BJ (cell line): ENCODE measurements at regions not wholly inside any gene's neighbourhood (a gene's known extent, or its start where the extent isn't known, plus 50 kb on each side); places are given as distances from the start of the nearest gene placed in this dataset.

ENCODE experiments used
- CTCF ChIA-PET: fragments of 350-600 bp; formaldehyde crosslinking; extraction: SDS; loops from one replicate; lab custom pipeline; 2021; ENCODE audit warnings: antibody characterized with exemption, inconsistent platforms; lab: Yijun Ruan, JAX
- POLR2A ChIA-PET: fragments of 300-600 bp; sonication (Branson Sonifier 250); formaldehyde crosslinking; extraction: SDS; loops from one replicate; lab custom pipeline; 2021; ENCODE audit warnings: antibody characterized with exemption; lab: Charles Lee
- DNase-seq: peaks from one replicate; pipeline ENCODE4 v3.0.0-alpha.2; 2011; ENCODE audit warnings: low read depth
- H3K27me3 ChIP-seq: 2 replicates; pipeline ENCODE4 v1.6.0; 2011; ENCODE audit warnings: low read length; ENCODE audit not compliant: control insufficient read depth, insufficient read depth
- H3K36me3 ChIP-seq: 2 replicates; pipeline ENCODE4 v1.5.1; 2011; ENCODE audit warnings: low read length; ENCODE audit not compliant: control insufficient read depth, insufficient read depth
- H3K4me3 ChIP-seq: 2 replicates; pipeline ENCODE4 v1.5.1; 2011; ENCODE audit warnings: low read depth, mild to moderate bottlenecking, control low read depth, low read length
- TF ChIP-seq, protein P1 (sequence below): IDR thresholded peaks from 2 replicates; pipeline ENCODE4 v1.5.1; 2011; ENCODE audit warnings: low read depth, mild to moderate bottlenecking, control low read depth, inconsistent platforms, low read length, moderate library complexity; ENCODE audit not compliant: insufficient read depth

DNA sequence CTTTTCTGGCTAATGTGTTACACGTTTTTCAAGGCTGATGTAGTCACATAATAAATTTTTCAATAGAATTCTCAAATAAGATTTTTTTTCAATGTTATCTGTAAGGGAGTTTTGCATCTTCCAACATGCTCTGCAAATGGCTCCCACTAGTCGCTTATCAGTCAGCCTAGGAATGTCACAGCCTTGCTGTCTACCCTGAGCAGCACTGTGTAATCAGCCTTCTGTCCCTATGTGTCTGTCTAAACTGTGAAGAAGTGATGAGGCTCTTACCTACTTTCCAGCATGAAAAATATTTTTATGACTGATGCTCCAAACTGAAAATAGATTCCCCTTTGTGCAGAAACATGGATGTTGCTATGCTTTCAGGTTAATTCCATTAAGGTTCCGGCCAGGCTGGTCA is 75.1 kb upstream of the FAM216B start:
- Histone ChIP-seq H3K27me3 (0 out of 2 replicates have a peak, but pooled peaks cover 1% of the 10 kb centered on the region), H3K4me3 (no peak overlapping the region), H3K36me3 (no peaks in the 10 kb centered on the region)
- DNase-seq: no peak
- ChIA-PET POLR2A (no interaction called here), CTCF (no interaction called here)
- TF ChIP-seq, protein P1, sequence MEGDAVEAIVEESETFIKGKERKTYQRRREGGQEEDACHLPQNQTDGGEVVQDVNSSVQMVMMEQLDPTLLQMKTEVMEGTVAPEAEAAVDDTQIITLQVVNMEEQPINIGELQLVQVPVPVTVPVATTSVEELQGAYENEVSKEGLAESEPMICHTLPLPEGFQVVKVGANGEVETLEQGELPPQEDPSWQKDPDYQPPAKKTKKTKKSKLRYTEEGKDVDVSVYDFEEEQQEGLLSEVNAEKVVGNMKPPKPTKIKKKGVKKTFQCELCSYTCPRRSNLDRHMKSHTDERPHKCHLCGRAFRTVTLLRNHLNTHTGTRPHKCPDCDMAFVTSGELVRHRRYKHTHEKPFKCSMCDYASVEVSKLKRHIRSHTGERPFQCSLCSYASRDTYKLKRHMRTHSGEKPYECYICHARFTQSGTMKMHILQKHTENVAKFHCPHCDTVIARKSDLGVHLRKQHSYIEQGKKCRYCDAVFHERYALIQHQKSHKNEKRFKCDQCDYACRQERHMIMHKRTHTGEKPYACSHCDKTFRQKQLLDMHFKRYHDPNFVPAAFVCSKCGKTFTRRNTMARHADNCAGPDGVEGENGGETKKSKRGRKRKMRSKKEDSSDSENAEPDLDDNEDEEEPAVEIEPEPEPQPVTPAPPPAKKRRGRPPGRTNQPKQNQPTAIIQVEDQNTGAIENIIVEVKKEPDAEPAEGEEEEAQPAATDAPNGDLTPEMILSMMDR: no peak

DNA sequence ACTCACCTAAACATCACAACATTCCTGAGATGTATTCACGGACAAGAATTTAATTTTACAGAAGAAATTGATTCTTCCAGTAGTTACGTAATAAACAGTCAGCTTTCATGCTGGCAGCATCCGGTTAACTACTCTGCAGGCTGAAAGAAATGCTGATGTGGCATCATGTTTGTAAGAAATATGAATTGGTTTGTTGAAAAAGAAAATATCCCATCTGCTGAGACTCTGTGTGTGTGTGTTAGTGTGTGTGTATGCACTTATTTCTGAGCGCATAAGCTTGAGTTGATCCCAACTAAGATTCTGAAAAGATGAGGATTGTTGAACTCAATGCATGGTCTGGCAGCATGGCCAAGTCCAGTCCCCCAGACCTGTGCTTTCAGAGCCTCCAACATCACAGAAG is 74.3 kb upstream of the FAM216B start:
- no peak for DNase-seq
- no peaks in the 10 kb centered on the region for H3K36me3 ChIP-seq
- 0 out of 2 replicates have a peak, but pooled peaks cover 1% of the 10 kb centered on the region for H3K27me3 ChIP-seq
- POLR2A ChIA-PET: no interaction called here
- TF ChIP-seq, protein P1: no peak
- CTCF ChIA-PET: no interaction called here
- no peak overlapping the region for H3K4me3 ChIP-seq

- Histone ChIP-seq H3K36me3 (no peaks in the 10 kb centered on the region), H3K4me3 (no peak overlapping the region), H3K27me3 (no peaks in the 10 kb centered on the region)
- CTCF ChIA-PET: no interaction called here
- POLR2A ChIA-PET: no interaction called here
- TF ChIP-seq, protein P1: no peak
- DNase-seq: no peak
Measured at GRCh38 chr13:42707586-42707985, 73.8 kb upstream of the FAM216B start.

- CTCF ChIA-PET: interaction anchor here (1.6 kb wide), 1 partner anchor 9 kb away, joined by 3 read pairs; no protein-coding TSS in a partner anchor
- POLR2A ChIA-PET: no interaction called here
- Histone ChIP-seq H3K36me3 (no peaks in the 10 kb centered on the region), H3K27me3 (no peaks in the 10 kb centered on the region), H3K4me3 (no peak overlapping the region)
- DNase-seq: no peak
- TF ChIP-seq, protein P1: no peak
Measured at GRCh38 chr13:42708391-42708790, 73.0 kb upstream of the FAM216B start.

GRCh38 chr13:42709276-42709675 is 72.1 kb upstream of the FAM216B start:
- H3K27me3 ChIP-seq: no peaks in the 10 kb centered on the region
- no peak overlapping the region for H3K4me3 ChIP-seq
- TF ChIP-seq, protein P1: no peak
- POLR2A ChIA-PET: no interaction called here
- CTCF ChIA-PET: interaction anchor here (1.6 kb wide), 1 partner anchor 8 kb away, joined by 3 read pairs; no protein-coding TSS in a partner anchor
- H3K36me3 ChIP-seq: no peaks in the 10 kb centered on the region
- DNase-seq: no peak
